ENCODE measurements at regions not wholly inside any gene's neighbourhood (a gene's known extent, or its start where the extent isn't known, plus 50 kb on each side); places are given as distances from the start of the nearest gene placed in this dataset.

DNA sequence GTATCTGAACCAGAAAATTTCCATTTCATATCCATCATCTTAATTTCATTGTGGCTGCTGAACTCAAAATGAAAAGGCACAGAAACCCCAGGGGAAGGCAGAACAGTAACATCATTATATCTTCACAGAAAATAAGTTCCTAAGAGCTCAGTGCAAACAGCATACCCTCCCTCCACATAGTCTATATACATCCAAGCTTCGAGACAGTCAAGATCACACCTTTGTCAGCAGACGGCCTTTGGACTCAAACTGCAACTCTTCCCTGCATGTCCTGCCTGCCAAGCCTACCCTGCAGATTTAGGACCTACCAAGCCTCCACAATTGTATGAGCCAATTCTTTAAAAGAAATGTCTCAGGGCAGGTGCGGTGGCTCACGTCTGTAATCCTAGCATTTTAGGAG lies 502.1 kb downstream of the SUCLG1 start:
- no CpG with 5 or more reads among the region's 4 CpGs for WGBS (ENCODE audit: insufficient coverage, insufficient read length)
- no peaks in the 10 kb centered on the region for H3K36me3 ChIP-seq (ENCODE audit: control insufficient read depth, insufficient read depth, low read length)
- no peak overlapping the region for H3K4me3 ChIP-seq (ENCODE audit: low read length)
- no peaks in the 10 kb centered on the region; the same call in 1 of the 2 replicates for H3K4me1 ChIP-seq (ENCODE audit: control insufficient read depth, insufficient read depth, low read length)
- no peak overlapping the region for H3K27ac ChIP-seq (ENCODE audit: low read length)
- DNase-seq (ENCODE audit: low read depth, low spot score), result no peak
- no peaks in the 10 kb centered on the region for H3K27me3 ChIP-seq (ENCODE audit: control insufficient read depth, insufficient read depth, low read length)
- H3K9me3 ChIP-seq (ENCODE audit: control insufficient read depth, insufficient read depth, low read length), result no peaks in the 10 kb centered on the region

DNA sequence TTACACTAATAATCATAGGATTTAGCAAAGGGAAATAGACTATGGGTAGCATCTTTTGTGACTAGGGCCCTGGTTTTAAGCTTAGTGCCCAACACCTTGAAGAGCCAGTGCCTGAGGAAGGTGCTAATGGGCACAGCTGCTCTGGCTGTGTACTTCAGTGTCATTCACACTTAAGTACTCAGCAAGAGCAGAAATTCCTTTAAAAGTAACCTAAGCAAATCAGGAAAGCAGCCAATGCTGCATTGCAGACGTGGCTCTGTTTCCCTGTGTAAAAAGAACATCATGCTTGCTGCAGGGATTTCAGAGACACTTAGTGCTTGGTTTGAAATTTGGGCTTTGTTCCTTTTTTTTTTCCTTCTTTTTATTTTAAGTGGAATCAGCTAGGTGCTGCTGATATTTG lies 505.4 kb downstream of the SUCLG1 start:
- Histone ChIP-seq H3K36me3 (ENCODE audit: control insufficient read depth, insufficient read depth, low read length) (no peaks in the 10 kb centered on the region), H3K9me3 (ENCODE audit: control insufficient read depth, insufficient read depth, low read length) (no peaks in the 10 kb centered on the region), H3K4me3 (ENCODE audit: low read length) (no peak overlapping the region), H3K27me3 (ENCODE audit: control insufficient read depth, insufficient read depth, low read length) (no peaks in the 10 kb centered on the region), H3K27ac (ENCODE audit: low read length) (no peak overlapping the region), H3K4me1 (ENCODE audit: control insufficient read depth, insufficient read depth, low read length) (no peaks in the 10 kb centered on the region; the same call in 1 of the 2 replicates)
- no peak for DNase-seq (ENCODE audit: low read depth, low spot score)
- no CpG with 5 or more reads among the region's 1 CpG for WGBS (ENCODE audit: insufficient coverage, insufficient read length)

DNA sequence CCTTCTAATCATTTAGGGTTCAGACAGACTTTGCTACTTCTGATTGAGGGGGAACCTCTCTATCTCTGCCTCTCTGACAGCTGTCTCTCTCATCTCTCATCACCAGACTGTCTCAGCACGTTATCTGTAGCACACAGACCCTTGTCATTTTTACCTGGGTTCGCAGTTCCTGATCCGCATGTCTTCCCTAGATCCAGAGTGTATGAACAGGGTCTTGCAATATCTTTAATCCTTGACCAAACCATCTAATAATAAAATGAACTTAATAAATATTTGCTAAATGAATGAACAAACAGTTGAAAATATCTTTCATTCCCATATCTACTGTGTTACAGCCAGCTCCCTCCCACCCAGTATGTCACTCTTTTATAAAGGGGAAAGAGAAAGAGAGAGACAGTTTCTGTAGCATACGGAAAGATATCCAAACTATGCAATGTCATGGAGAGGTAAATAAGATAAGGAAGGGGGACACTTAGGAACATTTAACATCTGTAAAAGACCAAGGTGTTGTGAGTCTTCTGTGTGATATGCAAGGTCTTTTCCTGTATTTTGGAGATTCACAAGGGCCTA lies 507.6 kb downstream of the SUCLG1 start:
- Histone ChIP-seq H3K4me3 (ENCODE audit: low read length) (no peak overlapping the region), H3K27me3 (ENCODE audit: control insufficient read depth, insufficient read depth, low read length) (no peaks in the 10 kb centered on the region), H3K36me3 (ENCODE audit: control insufficient read depth, insufficient read depth, low read length) (no peaks in the 10 kb centered on the region), H3K4me1 (ENCODE audit: control insufficient read depth, insufficient read depth, low read length) (no peaks in the 10 kb centered on the region; the same call in 1 of the 2 replicates), H3K27ac (ENCODE audit: low read length) (no peak overlapping the region), H3K9me3 (ENCODE audit: control insufficient read depth, insufficient read depth, low read length) (no peaks in the 10 kb centered on the region)
- DNase-seq (ENCODE audit: low read depth, low spot score), result no peak
- WGBS (ENCODE audit: insufficient coverage, insufficient read length), result no CpG with 5 or more reads among the region's 4 CpGs

DNA sequence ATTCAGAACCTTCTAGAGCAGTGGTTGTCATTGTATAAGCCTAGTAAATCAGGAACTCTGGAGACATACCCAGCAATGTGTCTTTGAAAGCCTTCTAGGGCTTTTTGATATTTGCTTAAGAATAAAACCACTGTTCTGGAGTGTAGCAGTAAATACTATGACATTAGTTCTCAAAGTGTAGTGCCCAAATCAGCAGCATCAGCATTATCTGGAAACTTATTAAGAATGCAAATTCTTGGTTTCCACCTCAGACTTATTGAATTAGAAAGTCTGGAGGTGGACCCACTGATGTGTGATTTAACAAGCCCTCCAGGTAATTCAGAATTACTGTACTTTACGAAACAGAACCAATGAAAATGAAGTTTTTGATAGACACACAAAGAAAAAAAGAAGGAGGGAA lies 509.7 kb downstream of the SUCLG1 start:
- no peaks in the 10 kb centered on the region for H3K36me3 ChIP-seq (ENCODE audit: control insufficient read depth, insufficient read depth, low read length)

DNA sequence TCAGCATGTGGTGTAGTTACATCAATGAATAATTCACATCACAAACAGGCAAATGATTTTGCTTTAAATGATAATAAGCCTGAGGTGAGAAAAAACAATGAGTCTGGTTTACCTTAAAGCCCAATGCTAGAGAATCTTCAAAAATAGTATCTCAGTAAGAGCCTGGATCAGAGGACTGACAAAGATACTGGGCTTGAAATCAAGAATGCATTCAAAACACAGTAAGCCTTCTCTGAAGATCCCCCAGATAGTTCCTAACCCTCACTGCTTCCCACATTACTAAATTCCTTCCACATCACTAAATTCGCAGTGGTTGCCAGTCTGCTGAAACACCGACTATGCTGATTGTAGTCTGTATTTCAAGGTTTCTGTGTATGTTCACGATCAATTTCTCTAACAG lies 514.9 kb downstream of the SUCLG1 start:
- Histone ChIP-seq H3K27me3 (ENCODE audit: control insufficient read depth, insufficient read depth, low read length) (no peaks in the 10 kb centered on the region), H3K4me1 (ENCODE audit: control insufficient read depth, insufficient read depth, low read length) (no peaks in the 10 kb centered on the region; the same call in 1 of the 2 replicates), H3K4me3 (ENCODE audit: low read length) (no peak overlapping the region), H3K27ac (ENCODE audit: low read length) (no peak overlapping the region), H3K9me3 (ENCODE audit: control insufficient read depth, insufficient read depth, low read length) (no peaks in the 10 kb centered on the region), H3K36me3 (ENCODE audit: control insufficient read depth, insufficient read depth, low read length) (no peaks in the 10 kb centered on the region)
- no peak for DNase-seq (ENCODE audit: low read depth, low spot score)
- WGBS (ENCODE audit: insufficient coverage, insufficient read length), result no CpG with 5 or more reads among the region's 3 CpGs

More for the DNA sequence above, 509.7 kb downstream of the SUCLG1 start:
- no peak for DNase-seq (ENCODE audit: low read depth, low spot score)
- H3K27me3 ChIP-seq (ENCODE audit: control insufficient read depth, insufficient read depth, low read length), result no peaks in the 10 kb centered on the region
- no peak overlapping the region for H3K4me3 ChIP-seq (ENCODE audit: low read length)
- no CpG with 5 or more reads among the region's 1 CpG for WGBS (ENCODE audit: insufficient coverage, insufficient read length)
- H3K9me3 ChIP-seq (ENCODE audit: control insufficient read depth, insufficient read depth, low read length), result no peaks in the 10 kb centered on the region
- no peak overlapping the region for H3K27ac ChIP-seq (ENCODE audit: low read length)
- no peaks in the 10 kb centered on the region; the same call in 1 of the 2 replicates for H3K4me1 ChIP-seq (ENCODE audit: control insufficient read depth, insufficient read depth, low read length)

DNA sequence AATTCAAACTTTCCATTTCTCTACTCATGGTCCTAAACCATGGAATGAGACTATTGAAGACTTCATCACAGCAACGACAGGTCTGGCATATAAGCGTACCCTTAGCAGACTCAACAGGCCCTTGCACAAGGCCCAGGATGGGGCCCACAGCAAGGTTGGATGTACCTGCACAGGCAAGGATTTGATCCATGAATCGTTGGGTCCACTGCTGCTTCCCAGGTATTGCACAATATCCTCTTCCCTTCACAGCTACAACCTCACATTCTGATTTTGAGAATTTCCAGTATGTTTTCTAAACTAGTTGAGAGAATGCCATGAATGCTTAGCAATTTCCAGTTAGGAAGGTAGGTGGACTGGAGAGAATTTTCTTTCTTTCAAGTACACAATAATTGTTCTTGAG lies 515.8 kb downstream of the SUCLG1 start:
- H3K27me3 ChIP-seq (ENCODE audit: control insufficient read depth, insufficient read depth, low read length), result no peaks in the 10 kb centered on the region
- no peak overlapping the region for H3K4me3 ChIP-seq (ENCODE audit: low read length)
- H3K9me3 ChIP-seq (ENCODE audit: control insufficient read depth, insufficient read depth, low read length), result no peaks in the 10 kb centered on the region
- DNase-seq (ENCODE audit: low read depth, low spot score), result no peak
- H3K27ac ChIP-seq (ENCODE audit: low read length), result no peak overlapping the region
- H3K36me3 ChIP-seq (ENCODE audit: control insufficient read depth, insufficient read depth, low read length), result no peaks in the 10 kb centered on the region
- no peaks in the 10 kb centered on the region; the same call in 1 of the 2 replicates for H3K4me1 ChIP-seq (ENCODE audit: control insufficient read depth, insufficient read depth, low read length)
- no CpG with 5 or more reads among the region's 3 CpGs for WGBS (ENCODE audit: insufficient coverage, insufficient read length)

DNA sequence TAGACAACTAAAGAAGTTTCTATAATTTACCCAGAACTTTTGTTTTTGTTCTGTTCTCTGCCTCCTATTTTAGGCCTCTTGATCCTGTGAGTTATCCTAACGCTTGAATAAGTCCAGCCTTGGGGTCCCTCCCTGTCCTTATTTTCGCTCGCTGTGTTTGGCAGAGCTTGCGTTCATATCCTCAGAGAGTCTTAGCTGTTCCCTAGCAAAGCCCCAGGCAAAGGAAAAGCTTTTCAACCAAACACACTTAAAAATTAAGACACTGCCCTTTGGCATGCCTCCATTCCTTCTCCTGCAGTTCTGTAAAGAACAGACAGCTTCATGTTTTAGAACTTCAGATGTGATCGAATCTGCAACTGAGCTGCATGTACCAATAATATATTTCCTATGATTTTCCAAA lies 517.2 kb downstream of the SUCLG1 start:
- H3K27me3 ChIP-seq (ENCODE audit: control insufficient read depth, insufficient read depth, low read length), result no peaks in the 10 kb centered on the region
- H3K9me3 ChIP-seq (ENCODE audit: control insufficient read depth, insufficient read depth, low read length), result no peaks in the 10 kb centered on the region
- no CpG with 5 or more reads among the region's 5 CpGs for WGBS (ENCODE audit: insufficient coverage, insufficient read length)
- no peak overlapping the region for H3K27ac ChIP-seq (ENCODE audit: low read length)
- H3K4me1 ChIP-seq (ENCODE audit: control insufficient read depth, insufficient read depth, low read length), result no peaks in the 10 kb centered on the region; the same call in 1 of the 2 replicates
- H3K4me3 ChIP-seq (ENCODE audit: low read length), result no peak overlapping the region
- no peaks in the 10 kb centered on the region for H3K36me3 ChIP-seq (ENCODE audit: control insufficient read depth, insufficient read depth, low read length)
- no peak for DNase-seq (ENCODE audit: low read depth, low spot score)

DNA sequence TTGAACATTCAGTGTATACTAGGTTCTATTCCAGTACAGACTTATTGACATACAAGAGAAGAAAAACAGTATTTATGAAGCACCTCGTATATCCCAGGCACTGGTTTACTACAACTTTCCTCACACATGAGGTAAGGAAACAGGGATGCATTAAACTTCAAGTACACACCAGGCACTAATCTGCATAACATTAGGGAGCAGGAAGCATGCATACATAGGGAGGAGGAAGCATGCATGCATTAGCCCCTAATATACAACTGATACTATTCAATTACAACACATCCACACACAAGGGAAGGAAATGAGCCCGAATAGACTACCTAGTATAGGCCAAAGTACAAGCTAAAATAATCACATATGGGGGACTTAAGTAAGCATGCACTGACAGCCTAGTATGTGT lies 525.3 kb downstream of the SUCLG1 start:
- Histone ChIP-seq H3K4me1 (ENCODE audit: control insufficient read depth, insufficient read depth, low read length) (peaks cover 2% of the 10 kb centered on the region; the same call in 1 of the 2 replicates), H3K36me3 (ENCODE audit: control insufficient read depth, insufficient read depth, low read length) (no peaks in the 10 kb centered on the region), H3K4me3 (ENCODE audit: low read length) (no peak overlapping the region), H3K9me3 (ENCODE audit: control insufficient read depth, insufficient read depth, low read length) (no peaks in the 10 kb centered on the region), H3K27me3 (ENCODE audit: control insufficient read depth, insufficient read depth, low read length) (no peaks in the 10 kb centered on the region), H3K27ac (ENCODE audit: low read length) (no peak overlapping the region)
- no peak for DNase-seq (ENCODE audit: low read depth, low spot score)
- WGBS (ENCODE audit: insufficient coverage, insufficient read length), result no CpG with 5 or more reads among the region's 2 CpGs

DNA sequence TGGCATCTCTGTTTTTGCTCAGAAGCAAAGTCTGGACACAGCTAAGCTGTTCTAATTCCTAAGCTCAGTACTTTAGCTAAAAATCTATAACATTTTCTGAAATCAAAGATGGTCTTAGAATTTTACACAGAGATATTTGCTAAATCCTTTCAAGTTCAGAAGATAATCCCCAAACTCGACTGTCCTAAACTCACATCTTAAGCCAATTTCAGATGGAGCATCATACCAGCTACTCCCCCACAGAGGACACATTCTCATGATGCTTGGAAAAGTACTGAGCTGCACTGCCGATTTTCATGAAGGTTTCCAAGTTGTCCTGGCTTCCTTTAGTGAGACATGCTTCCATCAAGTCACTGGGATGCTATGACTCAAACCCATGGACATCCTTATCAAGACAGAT lies 535.5 kb downstream of the SUCLG1 start:
- WGBS (ENCODE audit: insufficient coverage, insufficient read length), result no CpG with 5 or more reads among the region's 2 CpGs
- Histone ChIP-seq H3K9me3 (ENCODE audit: control insufficient read depth, insufficient read depth, low read length) (no peaks in the 10 kb centered on the region), H3K4me3 (ENCODE audit: low read length) (no peak overlapping the region), H3K4me1 (ENCODE audit: control insufficient read depth, insufficient read depth, low read length) (no peaks in the 10 kb centered on the region), H3K36me3 (ENCODE audit: control insufficient read depth, insufficient read depth, low read length) (no peaks in the 10 kb centered on the region), H3K27ac (ENCODE audit: low read length) (no peak overlapping the region), H3K27me3 (ENCODE audit: control insufficient read depth, insufficient read depth, low read length) (no peaks in the 10 kb centered on the region)
- DNase-seq (ENCODE audit: low read depth, low spot score), result no peak

DNA sequence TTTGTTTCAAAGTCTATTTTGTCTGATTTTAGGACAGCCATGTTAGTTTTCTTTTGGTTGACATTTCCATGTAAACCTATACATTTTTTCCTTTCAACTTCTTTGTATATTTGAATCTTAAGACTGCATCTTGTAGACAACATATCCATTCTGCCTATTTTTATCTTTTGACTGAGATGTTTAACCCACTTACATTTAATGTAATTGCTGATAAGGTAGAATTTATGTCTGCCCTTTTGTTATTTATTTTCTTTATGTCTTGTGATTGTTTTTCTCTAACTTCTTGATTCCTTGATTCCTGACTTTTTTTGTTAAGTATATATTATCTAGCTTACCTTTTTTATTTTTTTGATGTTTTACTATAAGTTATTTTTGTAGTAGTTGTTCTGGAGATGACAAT lies 542.5 kb downstream of the SUCLG1 start:
- no peak overlapping the region for H3K27ac ChIP-seq (ENCODE audit: low read length)
- H3K4me3 ChIP-seq (ENCODE audit: low read length), result no peak overlapping the region
- no peaks in the 10 kb centered on the region for H3K4me1 ChIP-seq (ENCODE audit: control insufficient read depth, insufficient read depth, low read length)
- no peaks in the 10 kb centered on the region for H3K27me3 ChIP-seq (ENCODE audit: control insufficient read depth, insufficient read depth, low read length)
- no peaks in the 10 kb centered on the region for H3K9me3 ChIP-seq (ENCODE audit: control insufficient read depth, insufficient read depth, low read length)
- no peak for DNase-seq (ENCODE audit: low read depth, low spot score)
- no peaks in the 10 kb centered on the region for H3K36me3 ChIP-seq (ENCODE audit: control insufficient read depth, insufficient read depth, low read length)

DNA sequence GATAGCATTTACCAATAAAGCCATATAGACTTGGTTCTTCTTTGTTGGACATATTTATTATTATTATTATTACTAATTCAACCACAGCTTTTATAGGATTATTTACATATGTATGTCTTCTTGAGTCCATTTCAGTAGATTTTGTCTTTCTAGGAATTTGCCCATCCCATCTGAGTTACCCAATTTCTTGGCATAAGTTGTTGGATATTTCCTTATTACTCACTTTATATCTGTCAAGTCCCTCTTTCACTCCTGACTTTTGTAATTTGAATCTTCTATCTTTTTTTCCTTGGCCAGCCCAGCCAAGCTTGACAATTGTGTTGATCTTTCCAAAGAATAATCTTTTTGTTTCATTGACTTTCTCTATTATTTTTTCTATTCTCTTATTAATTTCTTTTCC lies 543.7 kb downstream of the SUCLG1 start:
- Histone ChIP-seq H3K36me3 (ENCODE audit: control insufficient read depth, insufficient read depth, low read length) (no peaks in the 10 kb centered on the region), H3K27me3 (ENCODE audit: control insufficient read depth, insufficient read depth, low read length) (no peaks in the 10 kb centered on the region), H3K27ac (ENCODE audit: low read length) (no peak overlapping the region), H3K4me1 (ENCODE audit: control insufficient read depth, insufficient read depth, low read length) (no peaks in the 10 kb centered on the region), H3K4me3 (ENCODE audit: low read length) (no peak overlapping the region), H3K9me3 (ENCODE audit: control insufficient read depth, insufficient read depth, low read length) (no peaks in the 10 kb centered on the region)
- DNase-seq (ENCODE audit: low read depth, low spot score), result no peak

Data from iPS DF 6.9 (cell line).